ENCODE measurements at regions not wholly inside any gene's neighbourhood (a gene's known extent, or its start where the extent isn't known, plus 50 kb on each side); places are given as distances from the start of the nearest gene placed in this dataset.
"Not testable (repeated sequence)": the region's sequence is repeated elsewhere in the genome, so short reads cannot be mapped to it uniquely, and the experiment has no call there.

DNA sequence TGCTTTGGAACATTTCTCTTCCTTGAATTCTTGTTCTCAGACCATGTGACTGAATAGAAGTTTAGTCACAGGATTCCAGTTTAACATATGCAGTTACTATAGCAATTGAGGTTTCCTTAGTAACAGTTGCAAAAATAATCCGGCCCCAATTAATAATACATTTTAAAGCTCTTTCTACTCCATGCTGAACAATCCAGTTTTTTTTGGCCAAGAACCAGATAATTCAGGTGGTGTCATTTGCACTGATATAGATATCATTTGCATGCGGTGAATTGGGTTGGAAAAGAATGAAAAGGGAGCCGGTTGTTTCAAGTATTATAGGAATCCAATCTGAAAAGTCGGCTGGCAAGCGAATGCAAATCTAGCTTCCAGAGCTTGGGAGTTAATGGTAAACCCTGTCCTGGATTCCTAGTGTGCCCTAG is 3073.1 kb downstream of the RPIA start:
- TF ChIP-seq, protein P1, sequence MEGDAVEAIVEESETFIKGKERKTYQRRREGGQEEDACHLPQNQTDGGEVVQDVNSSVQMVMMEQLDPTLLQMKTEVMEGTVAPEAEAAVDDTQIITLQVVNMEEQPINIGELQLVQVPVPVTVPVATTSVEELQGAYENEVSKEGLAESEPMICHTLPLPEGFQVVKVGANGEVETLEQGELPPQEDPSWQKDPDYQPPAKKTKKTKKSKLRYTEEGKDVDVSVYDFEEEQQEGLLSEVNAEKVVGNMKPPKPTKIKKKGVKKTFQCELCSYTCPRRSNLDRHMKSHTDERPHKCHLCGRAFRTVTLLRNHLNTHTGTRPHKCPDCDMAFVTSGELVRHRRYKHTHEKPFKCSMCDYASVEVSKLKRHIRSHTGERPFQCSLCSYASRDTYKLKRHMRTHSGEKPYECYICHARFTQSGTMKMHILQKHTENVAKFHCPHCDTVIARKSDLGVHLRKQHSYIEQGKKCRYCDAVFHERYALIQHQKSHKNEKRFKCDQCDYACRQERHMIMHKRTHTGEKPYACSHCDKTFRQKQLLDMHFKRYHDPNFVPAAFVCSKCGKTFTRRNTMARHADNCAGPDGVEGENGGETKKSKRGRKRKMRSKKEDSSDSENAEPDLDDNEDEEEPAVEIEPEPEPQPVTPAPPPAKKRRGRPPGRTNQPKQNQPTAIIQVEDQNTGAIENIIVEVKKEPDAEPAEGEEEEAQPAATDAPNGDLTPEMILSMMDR (conservative IDR thresholded peaks at IDR 0.05): not testable (repeated sequence)
- not testable (repeated sequence) for TF ChIP-seq ZFX (IDR thresholded peaks at IDR 0.05)
